SKM-1 treated with dmso at 0.1 percent for 144 hours (cell line): ENCODE measurements at regions not wholly inside any gene's neighbourhood (a gene's known extent, or its start where the extent isn't known, plus 50 kb on each side); places are given as distances from the start of the nearest gene placed in this dataset.
"Not testable (repeated sequence)": the region's sequence is repeated elsewhere in the genome, so short reads cannot be mapped to it uniquely, and the experiment has no call there.

ENCODE experiments used
- DNase-seq: peaks from one replicate; lab custom pipeline; 2025; ENCODE audit not compliant: unreplicated experiment; lab: John Stamatoyannopoulos, UW

DNA sequence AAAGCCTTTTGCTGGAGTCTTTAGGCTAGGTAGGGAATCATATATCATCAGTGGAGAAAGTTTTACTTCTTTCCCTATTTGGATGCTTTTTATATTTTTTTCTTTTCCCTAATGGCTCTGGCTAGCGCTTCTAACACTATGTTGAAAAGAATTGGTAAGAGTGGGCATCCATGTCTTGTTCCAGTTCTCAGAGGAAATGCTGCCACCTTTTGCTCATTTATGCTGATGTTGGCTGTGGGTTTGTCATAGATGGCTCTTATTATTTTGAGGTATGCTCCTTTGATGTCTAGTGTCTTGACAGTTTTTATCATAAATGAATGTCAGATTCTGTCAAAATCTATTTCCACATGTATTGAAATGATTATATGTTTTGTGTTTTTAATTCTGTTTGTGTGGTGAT is 1544.1 kb downstream of the REEP3 start:
- no peak for DNase-seq

GRCh38 chr10:65083222-65083621 is 1562.0 kb downstream of the REEP3 start:
- DNase-seq: no peak

GRCh38 chr10:65090991-65091390 is 1569.8 kb downstream of the REEP3 start:
- DNase-seq: no peak

DNA sequence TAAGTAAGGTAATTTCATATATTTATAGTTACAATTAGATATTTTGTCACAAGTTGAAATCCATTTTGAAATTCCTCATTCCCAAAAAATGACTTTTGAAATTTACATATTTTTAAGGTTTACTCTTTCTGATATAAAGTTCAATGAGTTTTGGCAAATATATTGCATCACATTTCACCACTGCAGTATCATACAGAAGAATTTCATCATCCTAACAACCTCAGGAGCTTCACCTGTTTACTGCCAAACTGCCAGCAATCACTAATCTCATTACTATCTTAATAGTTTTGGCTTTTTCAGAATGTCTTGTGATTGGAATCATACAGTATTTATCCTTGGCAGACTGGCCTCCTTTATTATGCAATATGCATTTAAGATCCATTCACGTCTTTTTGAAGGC is 1578.9 kb downstream of the REEP3 start:
- DNase-seq: no peak

DNA sequence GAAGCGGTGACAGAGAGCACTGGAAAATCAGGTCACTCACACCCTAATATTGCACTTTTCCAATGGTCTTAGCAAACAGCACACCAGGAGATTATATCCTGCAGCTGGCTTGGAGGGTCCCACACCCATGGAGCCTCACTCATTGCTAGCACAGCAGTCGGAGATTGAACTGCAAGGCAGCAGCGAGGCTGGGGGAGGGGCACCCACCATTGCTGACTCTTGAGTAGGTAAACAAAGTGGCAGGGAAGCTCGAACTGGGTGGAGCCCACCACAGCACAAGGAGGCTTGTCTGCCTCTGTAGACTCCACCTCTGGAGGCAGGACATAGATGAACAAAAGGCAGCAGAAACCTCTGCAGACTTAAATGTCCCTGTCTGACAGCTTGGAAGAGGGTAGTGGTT is 1579.7 kb downstream of the REEP3 start:
- DNase-seq: not testable (repeated sequence)

DNA sequence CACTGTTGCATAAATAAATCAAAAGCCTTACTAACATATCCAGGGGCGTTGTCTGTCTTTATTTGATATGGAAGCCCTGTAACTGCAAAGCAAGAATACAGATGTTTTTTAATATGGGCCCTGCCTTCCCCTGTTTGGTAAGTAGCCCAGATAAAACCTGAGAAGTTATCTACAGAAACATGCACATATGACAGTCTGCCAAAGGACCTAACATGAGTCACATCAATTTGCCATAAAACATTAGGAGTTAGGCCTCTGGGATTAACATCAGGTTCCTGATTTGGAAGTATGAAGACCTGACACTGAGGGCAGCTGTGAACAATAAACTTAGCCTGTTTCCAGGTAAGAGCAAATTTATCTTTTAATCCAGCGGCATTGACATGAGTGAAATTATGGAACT is 1588.8 kb downstream of the REEP3 start:
- DNase-seq: no peak

GRCh38 chr10:65111059-65111458 is 1589.9 kb downstream of the REEP3 start:
- not testable (repeated sequence) for DNase-seq

GRCh38 chr10:65112573-65112972 is 1591.4 kb downstream of the REEP3 start:
- no peak for DNase-seq

- DNase-seq: no peak
These were observed 1601.9 kb downstream of the REEP3 start for GRCh38 chr10:65123120-65123519.

GRCh38 chr10:65125212-65125611 is 1604.0 kb downstream of the REEP3 start:
- no peak for DNase-seq

- DNase-seq: no peak
These were observed 1605.1 kb downstream of the REEP3 start for GRCh38 chr10:65126288-65126687.

DNA sequence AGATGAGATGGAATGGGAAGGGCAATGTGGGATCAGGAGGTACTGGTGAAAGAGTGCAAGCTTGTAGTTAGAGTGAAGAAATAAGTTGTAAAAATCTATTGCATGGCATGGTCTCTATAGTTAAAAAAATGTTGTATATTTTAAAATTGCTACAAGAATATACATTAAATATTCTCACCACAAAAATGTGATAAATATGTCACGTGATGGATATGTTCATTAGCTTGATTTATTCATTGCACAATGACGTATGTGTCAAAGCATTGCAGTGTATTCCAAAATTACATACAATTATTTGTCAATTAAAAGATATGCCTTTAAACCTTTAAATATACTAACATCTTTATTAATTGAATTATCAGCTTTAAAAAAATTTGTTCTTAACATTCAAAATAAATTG is 1607.1 kb downstream of the REEP3 start:
- no peak for DNase-seq

GRCh38 chr10:65130162-65130758 is 1609.1 kb downstream of the REEP3 start:
- DNase-seq: no peak

DNA sequence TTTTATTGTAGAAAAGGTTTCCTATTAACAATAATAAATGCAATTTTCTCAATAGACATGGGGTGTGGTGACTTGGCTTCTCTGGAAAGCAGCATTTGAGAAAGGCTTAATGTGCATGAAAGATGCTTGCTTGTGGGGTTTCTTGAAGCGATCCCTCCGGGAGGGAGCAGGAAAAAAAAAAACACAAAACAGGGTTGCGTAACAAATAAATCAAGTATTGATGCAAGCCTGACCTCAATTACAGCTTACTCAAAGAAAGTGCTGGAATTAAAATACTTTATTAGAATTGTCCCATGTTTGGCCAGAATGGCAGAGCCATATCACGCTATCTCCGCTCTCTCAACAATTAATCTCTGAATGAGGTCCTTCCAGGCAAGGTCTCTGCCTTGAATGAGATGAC is 1612.5 kb downstream of the REEP3 start:
- no peak for DNase-seq

GRCh38 chr10:65135508-65135907 is 1614.3 kb downstream of the REEP3 start:
- DNase-seq: no peak

DNA sequence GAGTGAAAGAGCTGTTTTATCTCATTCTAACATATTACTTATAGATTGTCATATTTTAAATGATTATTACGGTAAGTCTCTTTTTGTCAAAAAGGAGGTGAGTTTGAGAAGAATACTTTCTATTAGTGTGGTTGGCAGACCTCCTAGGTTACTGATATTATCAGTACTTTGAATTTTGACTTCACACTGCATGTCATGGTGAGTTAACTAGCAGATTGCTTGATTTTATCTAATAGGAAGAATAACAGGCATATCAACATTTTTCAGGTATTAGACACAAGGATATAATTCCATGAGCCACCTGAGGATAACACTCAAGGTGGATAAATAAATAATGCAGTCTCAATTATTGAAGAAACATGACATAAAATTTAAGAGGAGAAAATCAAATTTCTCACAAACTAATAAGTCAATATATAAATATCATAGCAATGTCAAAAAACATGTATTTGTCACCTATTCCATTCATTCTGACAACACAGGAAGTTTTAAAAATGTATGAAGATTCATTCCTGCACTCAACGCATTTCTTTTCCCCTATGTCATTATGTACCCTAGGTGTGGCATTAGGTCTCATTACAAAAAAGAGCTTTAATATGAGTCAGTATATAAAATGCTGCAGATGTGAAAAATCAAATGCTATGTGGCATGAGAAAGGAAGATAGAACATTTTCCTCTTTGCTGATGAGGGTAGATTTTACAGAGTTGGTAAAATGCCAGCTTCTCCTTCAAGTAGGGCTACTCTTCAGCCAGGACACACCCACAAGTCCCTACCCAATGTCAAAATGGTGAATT is 1621.6 kb downstream of the REEP3 start:
- no peak for DNase-seq

- DNase-seq: no peak
These were observed 1622.5 kb downstream of the REEP3 start for GRCh38 chr10:65143723-65144122.

DNA sequence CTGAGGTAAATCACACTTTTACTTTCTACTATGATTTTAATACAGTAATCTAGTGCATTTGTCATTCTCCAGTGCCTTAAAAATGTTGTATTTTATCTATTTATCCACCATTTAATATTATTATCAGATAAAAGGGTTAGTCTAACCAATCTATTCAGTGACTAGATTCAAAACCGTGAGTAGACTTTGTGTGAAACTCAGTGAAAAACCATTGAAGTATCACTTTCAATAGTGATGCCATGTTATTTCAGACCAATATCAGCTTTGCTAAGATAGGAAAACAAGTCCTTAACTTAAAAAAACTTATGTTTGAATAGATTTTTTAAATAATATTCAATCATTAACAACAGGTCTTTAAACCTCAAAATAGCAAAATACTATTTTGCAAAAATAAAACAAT is 1628.7 kb downstream of the REEP3 start:
- DNase-seq: no peak

GRCh38 chr10:65166272-65166671 is 1645.1 kb downstream of the REEP3 start:
- DNase-seq: no peak

DNA sequence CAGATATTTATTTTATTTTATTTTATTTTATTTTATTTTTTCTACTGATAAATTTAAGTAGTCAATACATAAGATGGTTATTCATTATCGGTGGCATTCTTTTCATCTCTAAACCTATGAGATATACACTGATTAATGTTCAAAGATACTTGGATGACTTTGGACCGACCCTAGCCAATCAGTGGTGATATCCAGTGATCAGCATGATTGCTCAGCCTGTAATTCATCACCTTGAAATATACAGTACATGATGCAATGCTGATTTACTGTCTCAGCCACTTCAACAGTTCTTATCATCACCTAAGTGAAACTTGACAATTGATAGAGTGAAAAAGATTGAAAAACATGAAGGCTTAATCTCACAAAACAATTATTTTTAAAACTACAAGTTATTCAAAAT is 1651.0 kb downstream of the REEP3 start:
- DNase-seq: no peak

- no peak for DNase-seq
These were observed 1655.8 kb downstream of the REEP3 start for GRCh38 chr10:65176994-65177393.

DNA sequence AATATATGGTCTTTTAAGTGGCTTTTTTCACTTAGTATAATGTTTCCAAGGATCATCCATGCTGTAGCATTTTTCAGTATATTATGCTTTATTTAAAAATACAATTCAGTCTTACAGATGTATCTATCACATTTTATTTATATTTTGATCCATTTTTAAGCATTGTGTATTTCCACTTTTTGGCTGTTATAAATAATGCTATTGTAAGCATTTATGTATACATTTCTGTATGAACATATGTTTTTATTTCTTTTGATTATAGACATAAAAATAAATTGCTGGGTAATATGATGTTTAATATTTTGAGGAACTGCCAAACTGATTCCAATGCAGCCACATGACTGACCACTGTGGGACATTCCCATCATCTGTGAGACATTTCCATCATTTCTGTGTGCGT is 1662.0 kb downstream of the REEP3 start:
- DNase-seq: no peak

DNA sequence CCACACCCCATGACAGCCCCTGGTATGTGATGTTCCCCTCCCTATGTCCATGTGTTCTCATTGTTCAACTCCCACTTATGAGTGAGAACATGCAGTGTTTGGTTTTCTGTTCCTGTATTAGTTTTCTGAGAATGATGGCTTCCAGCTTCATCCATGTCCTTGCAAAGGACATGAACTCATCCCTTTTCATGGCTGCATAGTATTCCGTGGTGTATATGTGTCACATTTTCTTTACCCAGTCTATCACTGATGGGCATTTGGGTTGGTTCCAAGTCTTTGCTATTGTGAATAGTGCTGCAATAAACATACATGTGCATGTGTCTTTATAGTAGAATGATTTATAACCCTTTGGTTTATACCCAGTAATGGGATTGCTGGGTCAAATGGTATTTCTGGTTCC is 1665.5 kb downstream of the REEP3 start:
- DNase-seq: not testable (repeated sequence)
